ENCODE measurements at regions not wholly inside any gene's neighbourhood (a gene's known extent, or its start where the extent isn't known, plus 50 kb on each side); places are given as distances from the start of the nearest gene placed in this dataset.

- H3K4me1 Mint-ChIP-seq: peaks cover 29% of the 10 kb centered on the region
- Histone ChIP-seq H3K27me3 (no peaks in the 10 kb centered on the region), H3K79me2 (ENCODE audit: low read depth) (no peaks in the 10 kb centered on the region), H3K4me2 (no peak overlapping the region), H4K20me1 (ENCODE audit: low read depth) (no peaks in the 10 kb centered on the region), H3K9ac (no peak overlapping the region), H3F3A (ENCODE audit: low read depth) (no peaks in the 10 kb centered on the region), H3K9me3 (ENCODE audit: low read depth) (no peaks in the 10 kb centered on the region), H3K4me1 (peaks cover 21% of the 10 kb centered on the region), H3K36me3 (no peaks in the 10 kb centered on the region), H3K27ac (no peak overlapping the region), H2AFZ (replicated peaks) (no peak overlapping the region), H3K4me3 (no peak overlapping the region)
- no peak overlapping the region for H3K4me3 Mint-ChIP-seq
- TF ChIP-seq EZH2 (IDR thresholded peaks at IDR 0.05) (no peak), CTCF (IDR thresholded peaks at IDR 0.05) (no peak), EZH2phosphoT487 (IDR thresholded peaks at IDR 0.05) (no peak)
- H3K9me3 Mint-ChIP-seq: no peaks in the 10 kb centered on the region
- DNase-seq (ENCODE audit: low spot score): no peak
- peak overlapping the region; percentile 8 for H3K27ac Mint-ChIP-seq
- no peaks in the 10 kb centered on the region for H3K36me3 Mint-ChIP-seq
- H3K27me3 Mint-ChIP-seq (ENCODE audit: insufficient read depth, low read depth): no peaks in the 10 kb centered on the region
These were observed 933.0 kb downstream of the TLE4 start for GRCh38 chr9:80504601-80505230.

- H3K79me2 ChIP-seq (ENCODE audit: low read depth): no peaks in the 10 kb centered on the region
- H3K27ac ChIP-seq: peak overlapping the region; percentile 3
- H3K27me3 ChIP-seq: no peaks in the 10 kb centered on the region
- no peaks in the 10 kb centered on the region for H3K9me3 ChIP-seq (ENCODE audit: low read depth)
- H3K4me1 ChIP-seq: peaks cover 21% of the 10 kb centered on the region
- H3K4me3 Mint-ChIP-seq: no peak overlapping the region
- no peak for TF ChIP-seq EZH2phosphoT487 (IDR thresholded peaks at IDR 0.05)
- H3K9me3 Mint-ChIP-seq: no peaks in the 10 kb centered on the region
- no peak overlapping the region for H3K27ac Mint-ChIP-seq
- H3K4me1 Mint-ChIP-seq: peaks cover 29% of the 10 kb centered on the region
- H3K36me3 ChIP-seq: no peaks in the 10 kb centered on the region
- no peak overlapping the region for H3K9ac ChIP-seq
- H3K4me2 ChIP-seq: peak overlapping the region; percentile 7
- no peaks in the 10 kb centered on the region for H3K27me3 Mint-ChIP-seq (ENCODE audit: insufficient read depth, low read depth)
- H3K4me3 ChIP-seq: no peak overlapping the region
- no peaks in the 10 kb centered on the region for H3F3A ChIP-seq (ENCODE audit: low read depth)
- no peak overlapping the region for H2AFZ ChIP-seq (replicated peaks)
- no peaks in the 10 kb centered on the region for H3K36me3 Mint-ChIP-seq
- H4K20me1 ChIP-seq (ENCODE audit: low read depth): no peaks in the 10 kb centered on the region
- DNase-seq (ENCODE audit: low spot score): peak; percentile 35
These were observed 932.0 kb downstream of the TLE4 start for GRCh38 chr9:80503671-80504281.

- H4K20me1 ChIP-seq (ENCODE audit: low read depth): no peaks in the 10 kb centered on the region
- H2AFZ ChIP-seq (replicated peaks): no peak overlapping the region
- no peak overlapping the region for H3K4me3 ChIP-seq
- Mint-ChIP-seq H3K9me3 (no peaks in the 10 kb centered on the region), H3K27me3 (ENCODE audit: insufficient read depth, low read depth) (no peaks in the 10 kb centered on the region), H3K4me3 (no peak overlapping the region), H3K4me1 (peaks cover 34% of the 10 kb centered on the region), H3K36me3 (no peaks in the 10 kb centered on the region), H3K27ac (no peak overlapping the region)
- no peak for DNase-seq (ENCODE audit: low spot score)
- TF ChIP-seq CTCF (IDR thresholded peaks at IDR 0.05) (no peak), EZH2 (IDR thresholded peaks at IDR 0.05) (no peak), EZH2phosphoT487 (IDR thresholded peaks at IDR 0.05) (no peak)
- no peaks in the 10 kb centered on the region for H3K36me3 ChIP-seq
- no peak overlapping the region for H3K4me2 ChIP-seq
- H3F3A ChIP-seq (ENCODE audit: low read depth): no peaks in the 10 kb centered on the region
- H3K27ac ChIP-seq: no peak overlapping the region
- H3K9me3 ChIP-seq (ENCODE audit: low read depth): no peaks in the 10 kb centered on the region
- no peaks in the 10 kb centered on the region for H3K27me3 ChIP-seq
- H3K9ac ChIP-seq: no peak overlapping the region
- H3K4me1 ChIP-seq: peaks cover 21% of the 10 kb centered on the region
- H3K79me2 ChIP-seq (ENCODE audit: low read depth): no peaks in the 10 kb centered on the region
These were observed 930.5 kb downstream of the TLE4 start for GRCh38 chr9:80502306-80502705.

GRCh38 chr9:80501635-80502034 is 929.9 kb downstream of the TLE4 start:
- Histone ChIP-seq H3K27me3 (no peaks in the 10 kb centered on the region), H3K4me2 (no peak overlapping the region), H3F3A (ENCODE audit: low read depth) (no peaks in the 10 kb centered on the region), H3K4me3 (no peak overlapping the region), H2AFZ (replicated peaks) (no peak overlapping the region), H3K36me3 (no peaks in the 10 kb centered on the region), H3K79me2 (ENCODE audit: low read depth) (no peaks in the 10 kb centered on the region), H4K20me1 (ENCODE audit: low read depth) (no peaks in the 10 kb centered on the region), H3K9me3 (ENCODE audit: low read depth) (no peaks in the 10 kb centered on the region), H3K27ac (no peak overlapping the region), H3K9ac (no peak overlapping the region), H3K4me1 (peaks cover 21% of the 10 kb centered on the region)
- Mint-ChIP-seq H3K4me3 (no peak overlapping the region), H3K9me3 (no peaks in the 10 kb centered on the region), H3K27ac (no peak overlapping the region), H3K4me1 (peaks cover 38% of the 10 kb centered on the region), H3K27me3 (ENCODE audit: insufficient read depth, low read depth) (no peaks in the 10 kb centered on the region), H3K36me3 (no peaks in the 10 kb centered on the region)
- no peak for TF ChIP-seq CTCF (IDR thresholded peaks at IDR 0.05)
- no peak for TF ChIP-seq EZH2 (IDR thresholded peaks at IDR 0.05)
- no peak for TF ChIP-seq EZH2phosphoT487 (IDR thresholded peaks at IDR 0.05)
- no peak for DNase-seq (ENCODE audit: low spot score)

Data from neural progenitor cell (in vitro differentiated cells).